Mesenchymal stem cell (in vitro differentiated cells and primary cell): ENCODE measurements at regions not wholly inside any gene's neighbourhood (a gene's known extent, or its start where the extent isn't known, plus 50 kb on each side); places are given as distances from the start of the nearest gene placed in this dataset.

Source experiments
- DNase-seq: peaks from one replicate; pipeline ENCODE4 v3.0.0-alpha.2; 2013
- H2AFZ ChIP-seq: one replicate; pipeline ENCODE4 v1.6.1; 2013; ENCODE audit warnings: low read depth, mild to moderate bottlenecking, control low read depth, inconsistent platforms, low read length, moderate library complexity
- H2AK5ac ChIP-seq: 2 replicates; pipeline ENCODE4 v1.6.1; 2013; ENCODE audit warnings: low read length, moderate library complexity, mild to moderate bottlenecking, inconsistent platforms; ENCODE audit not compliant: severe bottlenecking
- H2BK120ac ChIP-seq: one replicate; pipeline ENCODE4 v1.6.1; 2013; ENCODE audit warnings: low read depth, mild to moderate bottlenecking, inconsistent platforms, low read length, moderate library complexity
- H2BK12ac ChIP-seq, 2 experiments: one replicate each; pipeline ENCODE4 v1.6.1; 2013; ENCODE audit warnings: inconsistent platforms in 2 of 2, low read length in 2 of 2, mild to moderate bottlenecking in 2 of 2, moderate library complexity in 2 of 2, control low read depth in 1 of 2
- H2BK15ac ChIP-seq: one replicate; pipeline ENCODE4 v1.6.1; 2013; ENCODE audit warnings: mild to moderate bottlenecking, low read depth, inconsistent platforms; ENCODE audit not compliant: poor library complexity, severe bottlenecking
- H2BK5ac ChIP-seq: 2 replicates; pipeline ENCODE4 v1.6.1; 2013; ENCODE audit warnings: low read depth, mild to moderate bottlenecking, low read length, control low read depth, inconsistent platforms; ENCODE audit not compliant: poor library complexity, severe bottlenecking
- H3K14ac ChIP-seq, 2 experiments: one replicate each; pipeline ENCODE4 v1.6.1; 2013; ENCODE audit warnings: inconsistent platforms in 2 of 2, low read length in 2 of 2, control low read depth in 1 of 2, mild to moderate bottlenecking in 1 of 2, moderate library complexity in 1 of 2
- H3K18ac ChIP-seq, 2 experiments: one replicate each; pipeline ENCODE4 v1.6.1; 2013; ENCODE audit warnings: inconsistent platforms in 2 of 2, low read length in 2 of 2, control low read depth in 1 of 2, low read depth in 1 of 2, mild to moderate bottlenecking in 1 of 2
- H3K23ac ChIP-seq, 2 experiments: one replicate each; pipeline ENCODE4 v1.6.1; 2013; ENCODE audit warnings: inconsistent platforms in 2 of 2, low read length in 2 of 2, mild to moderate bottlenecking in 2 of 2, moderate library complexity in 2 of 2, control low read depth in 1 of 2
- H3K27ac ChIP-seq: 2 replicates; pipeline ENCODE4 v1.5.1; 2013; ENCODE audit warnings: mild to moderate bottlenecking, moderate library complexity, low read length, control low read depth, inconsistent platforms; ENCODE audit not compliant: poor library complexity, severe bottlenecking
- H3K27me3 ChIP-seq, 2 experiments: 2 replicates each; pipeline versions ENCODE4 v1.6.1 to v1.7.0; 2013; ENCODE audit warnings: low read length in 2 of 2, mild to moderate bottlenecking in 2 of 2, moderate library complexity in 2 of 2, control low read depth in 1 of 2, inconsistent platforms in 1 of 2; ENCODE audit not compliant: control insufficient read depth in 1 of 2, insufficient read depth in 1 of 2
- H3K36me3 ChIP-seq, 2 experiments: 2 replicates each; pipeline versions ENCODE4 v1.6.1 to v1.7.0; 2013; ENCODE audit warnings: low read length in 2 of 2, control low read depth in 1 of 2, inconsistent platforms in 1 of 2, low read depth in 1 of 2, mild to moderate bottlenecking in 1 of 2; ENCODE audit not compliant: insufficient read depth in 2 of 2, control insufficient read depth in 1 of 2
- H3K4ac ChIP-seq, 2 experiments: one replicate each; pipeline ENCODE4 v1.6.1; 2013; ENCODE audit warnings: inconsistent platforms in 2 of 2, low read length in 2 of 2, mild to moderate bottlenecking in 2 of 2, moderate library complexity in 2 of 2, control low read depth in 1 of 2, low read depth in 1 of 2
- H3K4me1 ChIP-seq: 2 replicates; pipeline ENCODE4 v1.6.1; 2013; ENCODE audit warnings: low read depth, low read length, control low read depth; ENCODE audit not compliant: control insufficient read depth, insufficient read depth
- H3K4me2 ChIP-seq: 2 replicates; pipeline ENCODE4 v1.6.1; 2013; ENCODE audit warnings: low read length, mild to moderate bottlenecking, inconsistent platforms; ENCODE audit not compliant: poor library complexity, severe bottlenecking
- H3K4me3 ChIP-seq, 2 experiments: 2 replicates each; pipeline versions ENCODE4 v1.5.1 to v1.7.0; 2013; ENCODE audit warnings: low read length in 2 of 2, mild to moderate bottlenecking in 2 of 2, control low read depth in 1 of 2, low read depth in 1 of 2; ENCODE audit not compliant: insufficient read depth in 1 of 2
- H3K79me1 ChIP-seq: replicated peaks from 2 replicates; pipeline ENCODE4 v1.6.1; 2013; ENCODE audit warnings: mild to moderate bottlenecking, control low read depth, low read length, inconsistent platforms; ENCODE audit not compliant: poor library complexity, severe bottlenecking
- H3K9ac ChIP-seq: 2 replicates; pipeline ENCODE4 v1.7.0; 2013; ENCODE audit warnings: mild to moderate bottlenecking, low read length, moderate library complexity
- H3K9me3 ChIP-seq: 2 replicates; pipeline ENCODE4 v1.7.0; 2013; ENCODE audit warnings: mild to moderate bottlenecking, low read length; ENCODE audit not compliant: control insufficient read depth
- H4K8ac ChIP-seq: one replicate; pipeline ENCODE4 v1.6.1; 2013; ENCODE audit warnings: inconsistent platforms, mild to moderate bottlenecking, low read length, moderate library complexity
- H4K91ac ChIP-seq: one replicate; pipeline ENCODE4 v1.6.1; 2013; ENCODE audit warnings: mild to moderate bottlenecking, low read length, inconsistent platforms
- WGBS: methylation state at CpG from one replicate; pipeline ENCODE4 v1.1.7; 2013; ENCODE audit warnings: mixed read lengths; 5-methylcytosine and 5-hydroxymethylcytosine counted together

DNA sequence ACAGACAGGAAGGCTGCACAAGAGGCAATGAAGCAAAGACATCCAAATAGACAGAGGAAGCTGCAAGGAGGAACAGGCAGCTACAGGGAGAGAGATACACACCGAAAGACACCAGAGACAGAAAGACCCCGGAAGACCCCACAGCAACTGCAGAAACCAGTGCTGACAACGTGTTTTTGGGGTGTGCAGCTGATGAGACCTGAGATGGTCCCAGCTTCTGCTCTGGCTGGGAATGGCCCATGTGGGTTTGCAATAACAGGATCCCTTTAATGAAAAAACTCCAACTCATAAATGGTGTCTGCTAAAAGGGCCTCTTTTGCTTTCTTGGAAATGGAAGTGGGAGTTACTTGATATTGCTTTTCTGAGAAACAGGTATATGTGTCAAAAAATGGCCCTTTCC, 101.5 kb upstream of the CDH11 start:
- Histone ChIP-seq H3K14ac (no peak overlapping the region), H2BK120ac (no peak overlapping the region), H3K18ac (no peak overlapping the region), H3K9me3 (no peaks in the 10 kb centered on the region), H3K27ac (no peak overlapping the region), H3K4me1 (no peaks in the 10 kb centered on the region), H3K4ac (no peak overlapping the region), H2AK5ac (no peak overlapping the region), H3K4me2 (no peak overlapping the region), H3K27me3 (no peaks in the 10 kb centered on the region), H3K36me3 (no peaks in the 10 kb centered on the region), H3K4me3 (no peak overlapping the region), H2BK15ac (no peak overlapping the region), H3K9ac (no peak overlapping the region), H2AFZ (peak overlapping the region; percentile 51), H3K79me1 (no peaks in the 10 kb centered on the region), H3K23ac (peak overlapping the region in 1 of 2 experiments; percentile 78), H2BK5ac (no peak overlapping the region), H4K8ac (no peak overlapping the region), H4K91ac (no peak overlapping the region), H2BK12ac (no peak overlapping the region)
- 49% methylated on average over 3 of the region's 3 CpGs for WGBS
- DNase-seq: no peak

DNA sequence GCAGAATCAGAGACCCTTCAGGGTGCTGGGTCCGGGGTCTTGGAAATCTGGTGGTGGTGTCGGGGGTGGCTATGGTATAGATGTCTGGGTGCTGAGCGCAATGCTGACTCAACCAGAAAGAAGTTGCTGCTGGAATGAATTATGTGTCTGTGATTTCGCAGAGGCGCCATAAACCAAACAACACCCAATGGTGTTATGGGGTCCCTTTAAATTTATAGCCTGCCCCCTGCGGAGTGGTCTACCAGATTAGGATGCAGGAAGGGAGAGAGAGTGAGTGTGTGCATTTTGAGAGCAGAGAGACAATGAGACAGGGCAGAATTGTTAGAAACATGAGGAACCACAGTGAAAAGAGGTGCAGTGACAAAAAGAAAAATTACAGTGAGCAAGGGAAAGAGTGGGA, 100.7 kb upstream of the CDH11 start:
- peak; percentile 9 for DNase-seq
- Histone ChIP-seq H3K79me1 (no peaks in the 10 kb centered on the region), H2AFZ (no peak overlapping the region), H3K4me2 (no peak overlapping the region), H4K91ac (no peak overlapping the region), H3K27me3 (no peaks in the 10 kb centered on the region), H3K4me1 (no peaks in the 10 kb centered on the region), H2BK12ac (no peak overlapping the region), H2BK15ac (no peak overlapping the region), H3K4ac (no peak overlapping the region), H3K14ac (no peak overlapping the region), H3K36me3 (no peaks in the 10 kb centered on the region), H3K9me3 (no peaks in the 10 kb centered on the region), H4K8ac (no peak overlapping the region), H2BK5ac (no peak overlapping the region), H3K4me3 (no peak overlapping the region), H3K27ac (no peak overlapping the region), H2BK120ac (no peak overlapping the region), H3K9ac (no peak overlapping the region), H3K23ac (no peak overlapping the region), H2AK5ac (no peak overlapping the region), H3K18ac (no peak overlapping the region)
- 42% methylated on average over 6 of the region's 6 CpGs for WGBS

DNA sequence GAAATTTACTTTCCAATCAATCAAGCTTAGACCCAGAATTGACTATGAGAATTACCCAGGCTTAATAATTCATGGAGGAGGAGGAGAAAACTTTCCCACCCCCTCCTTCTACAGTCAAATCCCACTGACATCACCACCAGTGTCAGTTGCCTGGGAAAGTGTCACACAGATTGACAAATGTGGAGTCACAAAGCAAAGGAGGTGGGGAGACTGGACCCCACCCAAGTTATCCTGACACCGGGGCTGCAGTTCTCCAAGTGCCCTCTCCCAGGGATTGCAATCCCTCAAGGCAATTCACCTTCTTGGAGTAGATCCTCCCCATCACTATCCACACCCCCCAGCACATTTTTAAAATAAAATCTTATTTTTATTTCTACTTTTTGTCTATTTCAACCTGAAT, 100.2 kb upstream of the CDH11 start:
- 44% methylated on average over 1 of the region's 1 CpG for WGBS
- Histone ChIP-seq H3K79me1 (no peaks in the 10 kb centered on the region), H2BK12ac (no peak overlapping the region), H3K23ac (no peak overlapping the region), H3K18ac (no peak overlapping the region), H2BK15ac (no peak overlapping the region), H4K91ac (no peak overlapping the region), H4K8ac (no peak overlapping the region), H3K9me3 (no peaks in the 10 kb centered on the region), H3K14ac (no peak overlapping the region), H3K4ac (no peak overlapping the region), H3K27ac (no peak overlapping the region), H3K9ac (no peak overlapping the region), H2BK120ac (no peak overlapping the region), H3K27me3 (no peaks in the 10 kb centered on the region), H2AFZ (no peak overlapping the region), H3K4me1 (no peaks in the 10 kb centered on the region), H3K4me2 (no peak overlapping the region), H3K4me3 (no peak overlapping the region), H2AK5ac (no peak overlapping the region), H2BK5ac (no peak overlapping the region), H3K36me3 (no peaks in the 10 kb centered on the region)
- DNase-seq: no peak

DNA sequence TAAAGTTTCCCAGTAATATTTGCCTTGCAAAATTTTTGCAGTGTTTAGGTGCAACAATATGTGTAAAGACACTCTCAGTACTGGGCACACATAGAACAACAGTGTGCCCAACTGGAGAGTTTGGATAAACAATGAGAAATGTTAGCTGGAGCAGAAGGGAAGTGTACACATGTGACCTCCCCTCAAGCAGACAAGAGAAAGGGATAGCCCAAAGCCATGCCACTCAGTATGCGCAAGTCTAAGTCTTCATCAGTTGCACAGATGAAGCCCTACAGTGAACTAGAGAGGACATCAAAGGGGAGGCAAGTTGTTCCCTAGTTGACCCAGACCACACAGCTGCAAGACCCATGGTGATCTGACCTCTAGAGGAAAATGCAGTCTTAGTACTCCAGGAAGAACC, 97.9 kb upstream of the CDH11 start:
- H3K14ac ChIP-seq: no peak overlapping the region
- H3K9ac ChIP-seq: no peak overlapping the region
- H3K36me3 ChIP-seq: no peaks in the 10 kb centered on the region
- DNase-seq: no peak
- H3K27me3 ChIP-seq: no peaks in the 10 kb centered on the region
- no peaks in the 10 kb centered on the region for H3K9me3 ChIP-seq
- WGBS: 100% methylated on average over 1 of the region's 1 CpG
- no peak overlapping the region for H2BK15ac ChIP-seq
- H2BK5ac ChIP-seq: no peak overlapping the region
- no peak overlapping the region for H3K27ac ChIP-seq
- no peak overlapping the region for H2AFZ ChIP-seq
- H2BK12ac ChIP-seq: no peak overlapping the region
- no peak overlapping the region for H4K91ac ChIP-seq
- no peak overlapping the region for H4K8ac ChIP-seq
- H3K23ac ChIP-seq: no peak overlapping the region
- no peaks in the 10 kb centered on the region for H3K4me1 ChIP-seq
- no peak overlapping the region for H2AK5ac ChIP-seq
- no peak overlapping the region for H3K4me3 ChIP-seq
- H2BK120ac ChIP-seq: no peak overlapping the region
- no peaks in the 10 kb centered on the region for H3K79me1 ChIP-seq
- H3K18ac ChIP-seq: no peak overlapping the region
- H3K4ac ChIP-seq: no peak overlapping the region
- H3K4me2 ChIP-seq: no peak overlapping the region
